ENCODE measurements at regions not wholly inside any gene's neighbourhood (a gene's known extent, or its start where the extent isn't known, plus 50 kb on each side); places are given as distances from the start of the nearest gene placed in this dataset.
A peak's percentile ranks its signal among the peaks of the same experiment; 100 is the strongest.
"Not testable (repeated sequence)": the region's sequence is repeated elsewhere in the genome, so short reads cannot be mapped to it uniquely, and the experiment has no call there.

DNA sequence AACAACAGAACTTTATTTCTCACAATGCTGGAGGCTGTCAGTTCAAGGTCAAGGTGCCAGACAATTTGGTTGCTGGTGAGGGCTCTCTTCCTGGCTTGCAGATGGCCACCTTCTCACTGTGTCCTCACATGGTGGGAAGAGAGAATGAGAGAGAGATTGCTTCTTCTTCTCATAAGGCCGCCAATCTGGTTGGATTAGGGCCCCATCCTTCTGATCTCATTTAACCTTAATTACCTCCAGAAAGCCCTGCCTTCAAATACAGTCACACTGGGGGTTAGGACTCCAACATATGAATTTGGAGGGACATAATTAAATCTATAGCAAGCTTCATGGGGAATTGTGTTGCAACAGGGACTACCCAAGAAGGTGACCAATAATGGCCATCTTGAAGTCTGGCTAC, 110.2 kb downstream of the LHX2 start:
- CTCF ChIA-PET, result interaction anchor here (0.9 to 2.5 kb wide), 2 partner anchors 171 to 415 kb away, joined by 3 to 14 read pairs; no protein-coding TSS in a partner anchor
- Mint-ChIP-seq H3K27ac (no peak overlapping the region), H3K9me3 (peaks cover 5% of the 10 kb centered on the region), H3K27me3 (peaks cover 24% of the 10 kb centered on the region), H3K4me3 (no peak overlapping the region), H3K36me3 (ENCODE audit: low read depth) (no peaks in the 10 kb centered on the region), H3K4me1 (ENCODE audit: low read depth) (no peaks in the 10 kb centered on the region)
- POLR2A ChIA-PET, result interaction anchor here (0.6 kb wide), 1 partner anchor 11 kb away, joined by 4 read pairs; no protein-coding TSS in a partner anchor
- DNase-seq, result no peak
- intact Hi-C loops (cut with micrococcal nuclease), result loop anchor here (10.0 kb wide), 1 partner anchor 273 kb away; no protein-coding TSS in a partner anchor
- TF ChIP-seq, protein P1, sequence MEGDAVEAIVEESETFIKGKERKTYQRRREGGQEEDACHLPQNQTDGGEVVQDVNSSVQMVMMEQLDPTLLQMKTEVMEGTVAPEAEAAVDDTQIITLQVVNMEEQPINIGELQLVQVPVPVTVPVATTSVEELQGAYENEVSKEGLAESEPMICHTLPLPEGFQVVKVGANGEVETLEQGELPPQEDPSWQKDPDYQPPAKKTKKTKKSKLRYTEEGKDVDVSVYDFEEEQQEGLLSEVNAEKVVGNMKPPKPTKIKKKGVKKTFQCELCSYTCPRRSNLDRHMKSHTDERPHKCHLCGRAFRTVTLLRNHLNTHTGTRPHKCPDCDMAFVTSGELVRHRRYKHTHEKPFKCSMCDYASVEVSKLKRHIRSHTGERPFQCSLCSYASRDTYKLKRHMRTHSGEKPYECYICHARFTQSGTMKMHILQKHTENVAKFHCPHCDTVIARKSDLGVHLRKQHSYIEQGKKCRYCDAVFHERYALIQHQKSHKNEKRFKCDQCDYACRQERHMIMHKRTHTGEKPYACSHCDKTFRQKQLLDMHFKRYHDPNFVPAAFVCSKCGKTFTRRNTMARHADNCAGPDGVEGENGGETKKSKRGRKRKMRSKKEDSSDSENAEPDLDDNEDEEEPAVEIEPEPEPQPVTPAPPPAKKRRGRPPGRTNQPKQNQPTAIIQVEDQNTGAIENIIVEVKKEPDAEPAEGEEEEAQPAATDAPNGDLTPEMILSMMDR (IDR thresholded peaks at IDR 0.05), result no peak
- no peak for ATAC-seq

DNA sequence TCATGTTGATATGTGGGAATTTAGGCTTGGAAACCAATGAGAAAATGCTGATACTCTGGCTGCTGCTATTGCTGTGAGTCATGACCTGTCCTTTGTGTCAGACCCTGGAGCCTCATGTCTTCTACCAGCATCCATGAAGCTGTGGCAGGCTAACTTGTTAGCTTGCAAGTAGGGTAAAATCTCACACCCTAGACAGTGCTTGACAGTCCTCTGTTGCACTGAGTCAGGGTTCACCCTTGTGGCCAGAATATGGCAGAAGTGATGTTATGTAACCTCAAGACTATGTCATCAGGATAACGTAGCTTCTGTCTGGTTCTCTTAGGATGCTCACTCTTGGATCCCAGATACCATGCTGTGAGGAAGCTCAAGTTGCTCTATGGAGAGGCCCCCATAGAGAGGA, 110.8 kb downstream of the LHX2 start:
- H3K27me3 Mint-ChIP-seq, result peaks cover 20% of the 10 kb centered on the region
- no peak overlapping the region for H3K4me3 Mint-ChIP-seq
- intact Hi-C loops (cut with micrococcal nuclease), result loop anchor here (10.0 kb wide), 1 partner anchor 272 kb away; no protein-coding TSS in a partner anchor
- no peak for DNase-seq
- peaks cover 2% of the 10 kb centered on the region for H3K9me3 Mint-ChIP-seq
- H3K4me1 Mint-ChIP-seq (ENCODE audit: low read depth), result peaks cover 4% of the 10 kb centered on the region
- no peak for ATAC-seq
- CTCF ChIA-PET, result interaction anchor here (0.9 to 2.5 kb wide), 2 partner anchors 170 to 414 kb away, joined by 3 to 14 read pairs; no protein-coding TSS in a partner anchor
- H3K27ac Mint-ChIP-seq, result no peak overlapping the region
- TF ChIP-seq, protein P1 (IDR thresholded peaks at IDR 0.05), result no peak
- POLR2A ChIA-PET, result interaction anchor here (0.8 kb wide), 1 partner anchor 152 kb away, joined by 3 read pairs; no protein-coding TSS in a partner anchor
- no peaks in the 10 kb centered on the region for H3K36me3 Mint-ChIP-seq (ENCODE audit: low read depth)

DNA sequence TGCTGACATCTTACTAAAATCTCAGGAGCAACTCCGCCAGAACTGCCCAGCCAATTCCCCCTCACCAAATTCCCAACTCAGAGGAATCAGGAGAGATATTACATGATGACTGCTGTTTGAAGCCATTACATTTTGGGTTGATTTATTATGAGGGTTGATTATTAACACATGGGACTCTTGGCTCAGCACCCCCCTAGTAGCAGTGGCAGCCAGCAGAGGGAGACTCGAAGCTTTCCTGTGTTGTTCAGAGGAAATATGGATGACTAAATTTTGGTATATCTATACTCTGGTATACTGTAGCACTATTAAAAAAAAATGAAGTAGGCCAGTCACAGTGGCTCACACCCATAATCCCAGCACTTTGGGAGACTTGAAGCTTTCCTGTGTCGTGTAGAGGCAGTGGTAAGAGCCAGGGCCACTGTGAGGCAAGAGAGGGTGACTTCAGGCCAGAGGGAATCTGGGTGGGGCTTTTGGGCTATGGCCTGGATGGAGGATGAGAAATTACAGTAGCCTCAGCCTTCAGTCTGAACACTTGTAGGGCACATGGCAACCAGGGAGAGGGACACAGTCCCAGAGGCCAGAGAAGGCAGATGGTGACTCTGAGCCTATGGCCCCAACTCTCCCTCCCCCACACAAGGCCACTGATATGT, 111.4 kb downstream of the LHX2 start:
- ATAC-seq, result no peak
- CTCF ChIA-PET, result interaction anchor here (0.6 to 2.5 kb wide), 2 partner anchors 170 to 244 kb away, joined by 3 to 14 read pairs; no protein-coding TSS in a partner anchor

DNA sequence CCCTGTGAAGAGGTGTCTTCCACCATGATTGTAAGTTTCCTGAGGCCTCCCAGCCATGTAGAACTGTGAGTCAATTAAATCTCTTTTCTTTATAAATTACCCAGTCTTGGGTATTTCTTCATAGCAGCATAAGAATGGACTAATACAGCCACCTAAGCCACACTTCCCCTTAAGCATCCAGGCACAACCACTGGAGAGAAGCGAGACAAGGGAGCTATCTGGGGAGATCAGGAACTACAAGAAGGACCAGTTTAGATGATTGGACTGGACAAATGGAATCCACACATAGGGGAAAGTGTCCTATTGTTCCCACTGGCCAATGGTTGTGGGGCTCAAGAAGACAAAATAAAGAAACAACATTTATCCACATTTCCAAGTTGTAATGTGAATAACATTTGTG, 112.1 kb downstream of the LHX2 start:
- not testable (repeated sequence) for H3K36me3 Mint-ChIP-seq (ENCODE audit: low read depth)
- CTCF ChIA-PET, result interaction anchor here (0.6 to 2.5 kb wide), 2 partner anchors 169 to 244 kb away, joined by 3 to 14 read pairs; no protein-coding TSS in a partner anchor

More for the DNA sequence above, 111.4 kb downstream of the LHX2 start:
- H3K27ac Mint-ChIP-seq, result no peak overlapping the region
- no peak overlapping the region for H3K4me3 Mint-ChIP-seq
- peaks cover 4% of the 10 kb centered on the region for H3K4me1 Mint-ChIP-seq (ENCODE audit: low read depth)
- POLR2A ChIA-PET, result interaction anchor here (0.8 kb wide), 1 partner anchor 151 kb away, joined by 3 read pairs; no protein-coding TSS in a partner anchor
- peaks cover 16% of the 10 kb centered on the region for H3K27me3 Mint-ChIP-seq
- TF ChIP-seq, protein P1 (IDR thresholded peaks at IDR 0.05), result peak; percentile 9
- no peaks in the 10 kb centered on the region for H3K36me3 Mint-ChIP-seq (ENCODE audit: low read depth)
- intact Hi-C loops (cut with micrococcal nuclease), result loop anchor here (10.0 kb wide), 1 partner anchor 272 kb away; no protein-coding TSS in a partner anchor
- DNase-seq, result peak; percentile 38
- no peaks in the 10 kb centered on the region for H3K9me3 Mint-ChIP-seq

DNA sequence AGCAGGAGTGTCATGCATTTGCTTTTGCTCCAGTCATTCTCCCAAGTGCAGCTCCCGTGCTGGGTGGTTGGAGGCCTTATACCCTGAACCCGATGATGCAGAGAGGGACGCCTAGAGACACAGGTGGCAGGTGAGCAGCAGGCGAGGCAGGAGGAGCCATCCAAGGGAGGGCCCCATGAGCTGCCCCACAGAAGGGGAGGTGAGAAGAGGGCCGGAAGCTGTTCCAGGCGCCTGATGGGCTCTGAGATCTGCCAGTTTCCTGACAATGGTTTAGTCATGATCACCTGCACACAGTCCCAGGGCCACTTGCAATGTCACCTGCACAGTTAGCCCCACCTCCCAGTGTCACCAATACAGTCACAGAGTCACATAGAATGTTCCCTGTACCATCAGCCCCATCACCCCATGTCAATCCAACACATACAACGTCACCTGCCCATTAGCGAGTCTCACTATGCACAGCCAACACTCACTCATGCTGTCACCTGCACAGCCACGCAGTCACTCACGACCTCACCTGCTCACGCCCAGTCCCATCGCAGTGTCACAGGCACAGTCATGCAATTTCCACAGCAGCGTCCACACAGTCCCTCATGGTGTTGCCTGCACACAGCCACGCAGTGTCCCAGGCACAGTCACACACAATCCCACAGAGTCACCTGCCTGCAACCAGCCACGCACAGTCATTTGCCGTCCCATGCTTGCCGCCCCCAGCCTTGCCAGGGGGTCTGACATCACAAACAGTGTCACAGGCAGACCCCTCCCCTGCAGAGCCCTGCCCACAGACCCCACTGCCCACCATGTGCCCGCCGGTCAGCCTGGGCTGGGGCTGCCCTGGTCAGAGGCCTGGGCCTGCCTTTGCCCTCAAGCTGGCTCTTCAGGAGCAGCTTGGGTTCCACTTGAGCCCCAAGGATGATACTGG, 113.4 kb downstream of the LHX2 start:
- intact Hi-C loops (cut with micrococcal nuclease), result loop anchor here (5.0 to 10.0 kb wide), 4 partner anchors 77 to 270 kb away; no protein-coding TSS in a partner anchor
- TF ChIP-seq, protein P1 (IDR thresholded peaks at IDR 0.05), result no peak
- POLR2A ChIA-PET, result no interaction called here
- Mint-ChIP-seq H3K27me3 (peaks cover 14% of the 10 kb centered on the region), H3K36me3 (ENCODE audit: low read depth) (no peaks in the 10 kb centered on the region), H3K4me3 (no peak overlapping the region), H3K4me1 (ENCODE audit: low read depth) (peaks cover 4% of the 10 kb centered on the region), H3K27ac (no peak overlapping the region), H3K9me3 (no peaks in the 10 kb centered on the region)
- CTCF ChIA-PET, result interaction anchor here (0.8 to 3.2 kb wide), 2 partner anchors 9 to 169 kb away, joined by 3 to 23 read pairs; no protein-coding TSS in a partner anchor
- no peak for ATAC-seq
- no peak for DNase-seq

More for the DNA sequence above, 112.1 kb downstream of the LHX2 start:
- H3K27ac Mint-ChIP-seq; DNase-seq; POLR2A ChIA-PET; H3K4me1 Mint-ChIP-seq (ENCODE audit: low read depth); H3K4me3 Mint-ChIP-seq; H3K9me3 Mint-ChIP-seq; ATAC-seq: not testable (repeated sequence)
- intact Hi-C loops (cut with micrococcal nuclease), result loop anchor here (10.0 kb wide), 1 partner anchor 271 kb away; no protein-coding TSS in a partner anchor
- peaks cover 15% of the 10 kb centered on the region for H3K27me3 Mint-ChIP-seq

All from activated CD8-positive, alpha-beta T cell treated with anti-CD3 and anti-CD28 coated beads for 36 hours (primary cell).